Caco-2 (cell line): ENCODE measurements at regions not wholly inside any gene's neighbourhood (a gene's known extent, or its start where the extent isn't known, plus 50 kb on each side); places are given as distances from the start of the nearest gene placed in this dataset.

ENCODE experiments used
- BruUV-seq: library from RNA; stranded (reverse); fragments of 400-500 nt; replicated peaks from 2 replicates; lab custom pipeline; 2021; lab: Mats Ljungman, UMichigan
- CTCF ChIA-PET: fragments of 300-600 bp; sonication (Branson Sonifier 250); formaldehyde crosslinking; loops from one replicate; lab custom pipeline; 2022; ENCODE audit warnings: antibody characterized with exemption; lab: Charles Lee
- POLR2A ChIA-PET: fragments of 300-600 bp; sonication (Branson Sonifier 250); formaldehyde crosslinking; loops from one replicate; lab custom pipeline; 2022; ENCODE audit warnings: antibody characterized with exemption; lab: Charles Lee
- DNase-seq, 2 experiments: peaks; one replicate each; pipeline versions ENCODE4 v3.0.0 to v3.0.0-alpha.2; 2020 to 2022
- H3K27me3 ChIP-seq: replicated peaks from 2 replicates; pipeline ENCODE4 v1.6.0; 2011; ENCODE audit warnings: low read length; ENCODE audit not compliant: control insufficient read depth, insufficient read depth
- H3K36me3 ChIP-seq: 2 replicates; pipeline ENCODE4 v1.5.1; 2011; ENCODE audit warnings: low read length; ENCODE audit not compliant: control insufficient read depth, insufficient read depth
- H3K4me1 ChIP-seq: fragments of 250-450 bp; sonication (Bioruptor Pico); 2 replicates; pipeline ENCODE4 v1.5.1; 2020; ENCODE audit warnings: mild to moderate bottlenecking
- H3K4me3 ChIP-seq: 2 replicates; pipeline ENCODE4 v1.5.1; 2011; ENCODE audit warnings: low read depth, mild to moderate bottlenecking, control low read depth, low read length
- H3K9me3 ChIP-seq: fragments of 250-450 bp; sonication (Bioruptor Pico); 2 replicates; pipeline ENCODE4 v1.5.1; 2020; ENCODE audit warnings: mild to moderate bottlenecking, moderate library complexity
- H3K27ac Mint-ChIP-seq: one replicate; pipeline ENCODE4 v1.8.0; 2022; ENCODE audit warnings: mixed read lengths; ENCODE audit not compliant: unreplicated experiment
- H3K27me3 Mint-ChIP-seq: one replicate; pipeline ENCODE4 v1.8.0; 2022; ENCODE audit warnings: mixed read lengths; ENCODE audit not compliant: insufficient read depth, unreplicated experiment
- H3K36me3 Mint-ChIP-seq: one replicate; pipeline ENCODE4 v1.8.0; 2022; ENCODE audit warnings: mild to moderate bottlenecking, mixed read lengths; ENCODE audit not compliant: insufficient read depth, unreplicated experiment
- H3K4me1 Mint-ChIP-seq: one replicate; pipeline ENCODE4 v1.8.0; 2022; ENCODE audit warnings: low read depth, mixed read lengths; ENCODE audit not compliant: unreplicated experiment
- H3K4me3 Mint-ChIP-seq: one replicate; pipeline ENCODE4 v1.8.0; 2022; ENCODE audit warnings: mild to moderate bottlenecking, moderate library complexity, mixed read lengths; ENCODE audit not compliant: unreplicated experiment
- H3K9me3 Mint-ChIP-seq: one replicate; pipeline ENCODE4 v1.8.0; 2022; ENCODE audit warnings: mixed read lengths; ENCODE audit not compliant: unreplicated experiment
- CTCF ChIP-seq, 2 experiments: fragments of 200-600 bp in 1 of 2; IDR thresholded peaks; 1 replicate in 1 of 2; 2 replicates in 1 of 2; pipeline versions ENCODE4 v1.5.1 to v1.8.0; 2011 to 2022; ENCODE audit warnings: antibody characterized with exemption in 1 of 2, control low read depth in 1 of 2, inconsistent platforms in 1 of 2, low read depth in 1 of 2, low read length in 1 of 2, mild to moderate bottlenecking in 1 of 2, moderate library complexity in 1 of 2; ENCODE audit not compliant: insufficient read depth in 1 of 2, severe bottlenecking in 1 of 2, unreplicated experiment in 1 of 2
- intact Hi-C: fragments of 100-400 bp; cut with micrococcal nuclease; formaldehyde crosslinking; loops from one replicate; pipeline ENCODE4 v1.10.0; 2022; ENCODE audit not compliant: unreplicated experiment

GRCh38 chr3:145939431-145939830 lies 221.6 kb downstream of the PLOD2 start:
- Mint-ChIP-seq H3K4me1 (no peaks in the 10 kb centered on the region), H3K9me3 (no peaks in the 10 kb centered on the region), H3K27ac (no peak overlapping the region), H3K36me3 (no peaks in the 10 kb centered on the region), H3K4me3 (no peak overlapping the region), H3K27me3 (peaks cover 4% of the 10 kb centered on the region)
- Histone ChIP-seq H3K9me3 (no peaks in the 10 kb centered on the region), H3K4me3 (no peak overlapping the region), H3K27me3 (no peaks in the 10 kb centered on the region), H3K4me1 (no peaks in the 10 kb centered on the region), H3K36me3 (no peaks in the 10 kb centered on the region)
- no TSS peak for BruUV-seq
- no peak for TF ChIP-seq CTCF (IDR thresholded peaks at IDR 0.05; ENCODE audit: insufficient read depth in 1 of 2, low read depth in 1 of 2, low read length in 1 of 2, severe bottlenecking in 1 of 2, unreplicated experiment in 1 of 2)
- intact Hi-C loops, result no loop called here
- POLR2A ChIA-PET, result no interaction called here
- no peak for DNase-seq
- CTCF ChIA-PET, result no interaction called here

- H3K36me3 ChIP-seq, result no peaks in the 10 kb centered on the region
- H3K27me3 ChIP-seq, result no peaks in the 10 kb centered on the region
- POLR2A ChIA-PET, result no interaction called here
- Mint-ChIP-seq H3K27ac (no peak overlapping the region), H3K4me3 (no peak overlapping the region), H3K27me3 (no peaks in the 10 kb centered on the region), H3K4me1 (no peaks in the 10 kb centered on the region), H3K9me3 (no peaks in the 10 kb centered on the region), H3K36me3 (no peaks in the 10 kb centered on the region)
- CTCF ChIA-PET, result no interaction called here
- no peaks in the 10 kb centered on the region for H3K4me1 ChIP-seq
- no peak overlapping the region for H3K4me3 ChIP-seq
- no peak for DNase-seq
- no peaks in the 10 kb centered on the region for H3K9me3 ChIP-seq
- TF ChIP-seq CTCF (IDR thresholded peaks at IDR 0.05; ENCODE audit: insufficient read depth in 1 of 2, low read depth in 1 of 2, low read length in 1 of 2, severe bottlenecking in 1 of 2, unreplicated experiment in 1 of 2), result no peak
- intact Hi-C loops, result no loop called here
- BruUV-seq, result no TSS peak
These were observed 218.9 kb downstream of the PLOD2 start for GRCh38 chr3:145942052-145942451.

GRCh38 chr3:145943952-145944351 lies 217.0 kb downstream of the PLOD2 start:
- Histone ChIP-seq H3K36me3 (no peaks in the 10 kb centered on the region), H3K4me3 (no peak overlapping the region), H3K27me3 (no peaks in the 10 kb centered on the region), H3K4me1 (no peaks in the 10 kb centered on the region), H3K9me3 (no peaks in the 10 kb centered on the region)
- Mint-ChIP-seq H3K4me3 (no peak overlapping the region), H3K36me3 (no peaks in the 10 kb centered on the region), H3K27me3 (no peaks in the 10 kb centered on the region), H3K27ac (no peak overlapping the region), H3K4me1 (no peaks in the 10 kb centered on the region), H3K9me3 (no peaks in the 10 kb centered on the region)
- no peak for TF ChIP-seq CTCF (IDR thresholded peaks at IDR 0.05; ENCODE audit: insufficient read depth in 1 of 2, low read depth in 1 of 2, low read length in 1 of 2, severe bottlenecking in 1 of 2, unreplicated experiment in 1 of 2)
- intact Hi-C loops, result no loop called here
- ChIA-PET CTCF (no interaction called here), POLR2A (no interaction called here)
- no TSS peak for BruUV-seq
- no peak for DNase-seq
